WTC11 (cell line): ENCODE measurements at regions not wholly inside any gene's neighbourhood (a gene's known extent, or its start where the extent isn't known, plus 50 kb on each side); places are given as distances from the start of the nearest gene placed in this dataset.

Source experiments
- ATAC-seq: fragments of 200-7000 bp; cut with Tn5 transposase; 2 replicates; pipeline ENCODE4 v1.10.0; 2021; ENCODE audit warnings: mild to moderate bottlenecking, moderate library complexity
- CTCF ChIA-PET: fragments of 300-600 bp; sonication (Branson Sonifier 250); formaldehyde crosslinking; loops from one replicate; lab custom pipeline; 2021; ENCODE audit warnings: antibody characterized with exemption; lab: Charles Lee
- POLR2A ChIA-PET: fragments of 350-600 bp; sonication (Branson Sonifier 250); formaldehyde crosslinking; loops from one replicate; lab custom pipeline; 2021; ENCODE audit warnings: antibody characterized with exemption; lab: Charles Lee
- DNase-seq: peaks from one replicate; pipeline ENCODE4 v3.0.0; 2021; ENCODE audit warnings: low spot score
- H3K27ac Mint-ChIP-seq: 2 replicates; pipeline ENCODE4 v1.8.0; 2021; ENCODE audit warnings: mixed read lengths
- H3K27me3 Mint-ChIP-seq: 2 replicates; pipeline ENCODE4 v1.8.0; 2021; ENCODE audit warnings: low read depth, mild to moderate bottlenecking, moderate library complexity, mixed read lengths
- H3K36me3 Mint-ChIP-seq: 2 replicates; pipeline ENCODE4 v1.8.0; 2021; ENCODE audit warnings: mixed read lengths
- H3K4me1 Mint-ChIP-seq: 2 replicates; pipeline ENCODE4 v1.8.0; 2022; ENCODE audit warnings: mixed read lengths
- H3K4me3 Mint-ChIP-seq: 2 replicates; pipeline ENCODE4 v1.8.0; 2021; ENCODE audit warnings: mild to moderate bottlenecking, moderate library complexity, mixed read lengths
- H3K9me3 Mint-ChIP-seq: 2 replicates; pipeline ENCODE4 v1.8.0; 2021; ENCODE audit warnings: mixed read lengths
- AFF4 ChIP-seq: sonication (generic); formaldehyde crosslinking; IDR thresholded peaks from 2 replicates; pipeline ENCODE4 v1.8.1; 2023; ENCODE audit warnings: mild to moderate bottlenecking, missing genetic modification reagents, borderline replicate concordance
- ARID4B ChIP-seq: sonication (generic); formaldehyde crosslinking; IDR thresholded peaks from 2 replicates; pipeline ENCODE4 v1.8.0; 2023; ENCODE audit warnings: missing genetic modification reagents, mild to moderate bottlenecking, borderline replicate concordance
- ELF4 ChIP-seq: sonication (generic); formaldehyde crosslinking; IDR thresholded peaks from 2 replicates; pipeline ENCODE4 v1.8.1; 2022; ENCODE audit warnings: low read depth, mild to moderate bottlenecking, moderate library complexity, missing genetic modification reagents
- FOXJ3 ChIP-seq: sonication (generic); formaldehyde crosslinking; IDR thresholded peaks from 2 replicates; pipeline ENCODE4 v1.9.0; 2021; ENCODE audit warnings: missing genetic modification reagents, mild to moderate bottlenecking, borderline replicate concordance
- FOXK1 ChIP-seq: sonication (generic); formaldehyde crosslinking; IDR thresholded peaks from 2 replicates; pipeline ENCODE4 v1.8.0; 2022; ENCODE audit warnings: mild to moderate bottlenecking, moderate library complexity, missing genetic modification reagents
- GABPB1 ChIP-seq: sonication (generic); formaldehyde crosslinking; IDR thresholded peaks from 2 replicates; pipeline ENCODE4 v1.8.1; 2023; ENCODE audit warnings: mild to moderate bottlenecking, missing genetic modification reagents
- GRHL2 ChIP-seq: fragments of 250-450 bp; sonication (Bioruptor Pico); IDR thresholded peaks from 2 replicates; pipeline ENCODE4 v1.8.0; 2022; ENCODE audit warnings: mild to moderate bottlenecking, moderate library complexity; ENCODE audit not compliant: insufficient replicate concordance, severe bottlenecking
- IRF2 ChIP-seq: sonication (generic); formaldehyde crosslinking; IDR thresholded peaks from 2 replicates; pipeline ENCODE4 v1.8.0; 2022; ENCODE audit warnings: low read depth, missing genetic modification reagents, borderline replicate concordance
- MYBL2 ChIP-seq: sonication (generic); formaldehyde crosslinking; IDR thresholded peaks from 2 replicates; pipeline ENCODE4 v1.8.1; 2023; ENCODE audit warnings: mild to moderate bottlenecking, moderate library complexity, missing genetic modification reagents
- NFYB ChIP-seq: sonication (generic); formaldehyde crosslinking; conservative IDR thresholded peaks from 2 replicates; pipeline ENCODE4 v1.8.0; 2022; ENCODE audit warnings: low read depth, missing genetic modification reagents
- NR2C2 ChIP-seq: sonication (generic); formaldehyde crosslinking; IDR thresholded peaks from 2 replicates; pipeline ENCODE4 v1.8.0; 2022; ENCODE audit warnings: mild to moderate bottlenecking, missing genetic modification reagents
- STAT6 ChIP-seq: sonication (generic); formaldehyde crosslinking; conservative IDR thresholded peaks from 2 replicates; pipeline ENCODE4 v1.8.1; 2023; ENCODE audit warnings: mild to moderate bottlenecking, low read depth, missing genetic modification reagents, moderate library complexity
- TEAD1 ChIP-seq: sonication (generic); formaldehyde crosslinking; IDR thresholded peaks from 2 replicates; pipeline ENCODE4 v1.8.0; 2022; ENCODE audit warnings: mild to moderate bottlenecking, missing genetic modification reagents
- ZNF121 ChIP-seq: sonication (generic); formaldehyde crosslinking; IDR thresholded peaks from 2 replicates; pipeline ENCODE4 v1.8.0; 2023; ENCODE audit warnings: missing genetic modification reagents
- ZNF317 ChIP-seq: sonication (generic); formaldehyde crosslinking; IDR thresholded peaks from 2 replicates; pipeline ENCODE4 v1.8.1; 2023; ENCODE audit warnings: low read depth, mild to moderate bottlenecking, moderate library complexity, missing genetic modification reagents, borderline replicate concordance
- ZNF512 ChIP-seq: sonication (generic); formaldehyde crosslinking; IDR thresholded peaks from 2 replicates; pipeline ENCODE4 v1.8.1; 2022; ENCODE audit warnings: missing genetic modification reagents, borderline replicate concordance
- TF ChIP-seq, protein P1 (sequence below): sonication (generic); formaldehyde crosslinking; IDR thresholded peaks from 2 replicates; pipeline ENCODE4 v1.8.0; 2023; ENCODE audit warnings: mild to moderate bottlenecking, missing genetic modification reagents
- TF ChIP-seq, protein P2 (sequence below): fragments of 250-450 bp; sonication (Bioruptor Pico); IDR thresholded peaks from 2 replicates; pipeline ENCODE4 v1.9.0; 2021; ENCODE audit warnings: moderate library complexity, mild to moderate bottlenecking, inconsistent platforms, borderline replicate concordance

GRCh38 chr4:96189761-96190160 lies 349.9 kb downstream of the PDHA2 start (continued):
- TF ChIP-seq ZNF512 (CRISPR knock-in tag) = no peak
- TF ChIP-seq ZNF121 (CRISPR knock-in tag) = no peak
- no peak for TF ChIP-seq ZNF317
- no peak for TF ChIP-seq GABPB1 (CRISPR knock-in tag)

GRCh38 chr4:96193061-96193460 lies 353.2 kb downstream of the PDHA2 start:
- Mint-ChIP-seq H3K27me3 (no peaks in the 10 kb centered on the region), H3K4me3 (no peak overlapping the region), H3K27ac (no peak overlapping the region), H3K36me3 (no peaks in the 10 kb centered on the region), H3K9me3 (peaks cover 10% of the 10 kb centered on the region), H3K4me1 (no peaks in the 10 kb centered on the region)
- DNase-seq (no peak), ATAC-seq (no peak)
- CTCF ChIA-PET = no interaction called here
- POLR2A ChIA-PET = no interaction called here
- no peak for TF ChIP-seq MYBL2 (CRISPR knock-in tag)
- TF ChIP-seq, protein P1, sequence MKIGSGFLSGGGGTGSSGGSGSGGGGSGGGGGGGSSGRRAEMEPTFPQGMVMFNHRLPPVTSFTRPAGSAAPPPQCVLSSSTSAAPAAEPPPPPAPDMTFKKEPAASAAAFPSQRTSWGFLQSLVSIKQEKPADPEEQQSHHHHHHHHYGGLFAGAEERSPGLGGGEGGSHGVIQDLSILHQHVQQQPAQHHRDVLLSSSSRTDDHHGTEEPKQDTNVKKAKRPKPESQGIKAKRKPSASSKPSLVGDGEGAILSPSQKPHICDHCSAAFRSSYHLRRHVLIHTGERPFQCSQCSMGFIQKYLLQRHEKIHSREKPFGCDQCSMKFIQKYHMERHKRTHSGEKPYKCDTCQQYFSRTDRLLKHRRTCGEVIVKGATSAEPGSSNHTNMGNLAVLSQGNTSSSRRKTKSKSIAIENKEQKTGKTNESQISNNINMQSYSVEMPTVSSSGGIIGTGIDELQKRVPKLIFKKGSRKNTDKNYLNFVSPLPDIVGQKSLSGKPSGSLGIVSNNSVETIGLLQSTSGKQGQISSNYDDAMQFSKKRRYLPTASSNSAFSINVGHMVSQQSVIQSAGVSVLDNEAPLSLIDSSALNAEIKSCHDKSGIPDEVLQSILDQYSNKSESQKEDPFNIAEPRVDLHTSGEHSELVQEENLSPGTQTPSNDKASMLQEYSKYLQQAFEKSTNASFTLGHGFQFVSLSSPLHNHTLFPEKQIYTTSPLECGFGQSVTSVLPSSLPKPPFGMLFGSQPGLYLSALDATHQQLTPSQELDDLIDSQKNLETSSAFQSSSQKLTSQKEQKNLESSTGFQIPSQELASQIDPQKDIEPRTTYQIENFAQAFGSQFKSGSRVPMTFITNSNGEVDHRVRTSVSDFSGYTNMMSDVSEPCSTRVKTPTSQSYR (CRISPR knock-in tag) = no peak
- TF ChIP-seq, protein P2, sequence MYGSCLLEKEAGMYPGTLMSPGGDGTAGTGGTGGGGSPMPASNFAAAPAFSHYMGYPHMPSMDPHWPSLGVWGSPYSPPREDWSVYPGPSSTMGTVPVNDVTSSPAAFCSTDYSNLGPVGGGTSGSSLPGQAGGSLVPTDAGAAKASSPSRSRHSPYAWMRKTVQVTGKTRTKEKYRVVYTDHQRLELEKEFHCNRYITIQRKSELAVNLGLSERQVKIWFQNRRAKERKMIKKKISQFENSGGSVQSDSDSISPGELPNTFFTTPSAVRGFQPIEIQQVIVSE = no peak
- no peak for TF ChIP-seq AFF4
- no peak for TF ChIP-seq ZNF121 (CRISPR knock-in tag)
- no peak for TF ChIP-seq STAT6

DNA sequence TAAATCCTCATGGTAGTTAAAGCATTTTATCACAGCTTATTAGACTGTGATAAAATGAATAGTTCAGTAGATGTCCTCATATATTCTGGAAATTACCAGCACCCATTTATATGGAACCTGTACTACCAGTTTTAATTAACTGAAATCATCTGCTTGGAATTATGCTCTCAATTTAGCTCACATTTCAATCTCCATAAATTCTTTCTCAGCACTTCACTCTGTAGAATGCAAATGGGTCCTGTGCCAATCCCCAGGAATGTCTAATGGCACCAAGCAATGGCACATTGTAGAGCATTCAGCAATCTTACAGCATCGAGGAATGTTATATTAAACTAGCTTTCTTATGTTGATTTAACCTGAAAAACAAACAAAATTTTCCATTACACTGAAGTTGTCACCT lies 355.1 kb downstream of the PDHA2 start:
- H3K36me3 Mint-ChIP-seq = no peaks in the 10 kb centered on the region
- no peaks in the 10 kb centered on the region for H3K27me3 Mint-ChIP-seq
- peaks cover 7% of the 10 kb centered on the region for H3K9me3 Mint-ChIP-seq
- no peak for ATAC-seq
- H3K4me1 Mint-ChIP-seq = no peaks in the 10 kb centered on the region
- no peak overlapping the region for H3K4me3 Mint-ChIP-seq
- no peak overlapping the region for H3K27ac Mint-ChIP-seq
- ChIA-PET CTCF (no interaction called here), POLR2A (no interaction called here)
- DNase-seq = no peak
- TF ChIP-seq NFYB (no peak), ARID4B (no peak), FOXJ3 (no peak), FOXK1 (CRISPR knock-in tag) (no peak), NR2C2 (CRISPR knock-in tag) (no peak), ELF4 (CRISPR knock-in tag) (no peak), TEAD1 (CRISPR knock-in tag) (no peak), IRF2 (CRISPR knock-in tag) (no peak), GRHL2 (CRISPR knock-in tag) (no peak)
